Cardiac septum (tissue), 1 donor: ENCODE measurements at regions not wholly inside any gene's neighbourhood (a gene's known extent, or its start where the extent isn't known, plus 50 kb on each side); places are given as distances from the start of the nearest gene placed in this dataset.
"Not testable (repeated sequence)": the region's sequence is repeated elsewhere in the genome, so short reads cannot be mapped to it uniquely, and the experiment has no call there.

Source experiments
- DNase-seq: peaks from one replicate; pipeline ENCODE4 v3.0.0-alpha.2; 2020; ENCODE audit warnings: low spot score
- intact Hi-C: fragments of 100-400 bp; cut with DNase I; formaldehyde crosslinking; loops from one replicate; pipeline ENCODE4 v1.14.0; 2022
- donor health status: DM: no; HTN: no; CAD: no.

DNA sequence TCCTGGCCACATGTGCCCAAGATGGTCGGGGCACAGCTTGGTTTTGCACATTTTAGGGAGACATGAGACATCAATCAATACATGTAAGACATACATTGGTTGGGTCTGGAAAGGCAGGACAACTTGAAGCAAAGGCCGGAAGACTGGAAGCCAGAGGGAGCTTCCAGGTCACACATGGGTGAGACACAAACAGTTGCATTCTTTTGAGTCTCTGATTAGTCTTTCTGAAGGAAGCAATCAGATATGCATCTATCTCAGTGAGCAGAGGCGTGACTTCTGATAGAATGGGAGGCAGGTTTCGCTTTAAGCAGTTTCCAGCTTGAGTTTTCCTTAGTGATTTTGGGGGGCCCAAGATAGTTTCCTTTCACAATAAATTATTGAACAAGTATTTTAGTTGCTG, 172.5 kb downstream of the RASEF start:
- no peak for DNase-seq
- intact Hi-C loops = no loop called here

DNA sequence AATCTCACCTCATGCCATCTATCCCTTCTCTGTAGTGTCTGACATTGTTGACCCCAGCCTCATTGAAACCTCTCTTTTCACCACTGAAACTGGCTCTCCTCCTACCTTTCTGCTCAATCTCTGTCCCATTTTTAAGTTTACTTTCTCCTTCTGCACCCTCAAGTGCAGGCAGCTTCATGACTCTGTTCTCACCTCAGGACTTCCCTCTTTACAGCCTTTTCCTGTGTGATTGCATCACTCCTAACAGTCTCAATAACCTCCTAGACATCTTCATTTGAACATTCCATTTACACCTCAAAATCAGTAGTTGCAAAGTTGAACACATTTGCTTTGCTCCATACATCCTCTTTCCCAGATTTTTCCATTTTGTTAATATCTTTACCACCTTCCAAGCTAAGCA, 172.1 kb downstream of the RASEF start:
- DNase-seq = no peak
- intact Hi-C loops = no loop called here

GRCh38 chr9:82891321-82891720, 171.6 kb downstream of the RASEF start:
- intact Hi-C loops = no loop called here
- no peak for DNase-seq

DNA sequence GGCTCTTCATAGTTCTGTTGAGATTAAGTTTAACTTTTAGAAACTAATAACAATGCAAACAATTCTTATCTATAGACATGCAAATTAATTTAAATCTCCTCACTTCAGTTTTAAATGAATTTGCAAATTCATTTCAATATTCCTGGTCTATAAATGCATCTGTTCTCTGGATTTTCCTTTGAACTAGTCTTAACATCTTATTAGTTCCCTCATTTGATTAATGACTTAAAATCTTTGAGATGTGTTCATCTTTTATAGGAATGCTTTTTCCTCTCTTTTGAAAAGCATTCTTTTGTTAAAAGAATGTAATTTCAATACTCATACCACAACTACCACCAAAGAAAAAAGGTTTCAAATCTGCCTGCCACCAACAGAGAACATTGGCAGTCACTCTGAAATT, 169.4 kb downstream of the RASEF start:
- intact Hi-C loops = no loop called here
- DNase-seq = no peak

GRCh38 chr9:82894548-82894947, 168.4 kb downstream of the RASEF start:
- no peak for DNase-seq
- intact Hi-C loops = no loop called here

DNA sequence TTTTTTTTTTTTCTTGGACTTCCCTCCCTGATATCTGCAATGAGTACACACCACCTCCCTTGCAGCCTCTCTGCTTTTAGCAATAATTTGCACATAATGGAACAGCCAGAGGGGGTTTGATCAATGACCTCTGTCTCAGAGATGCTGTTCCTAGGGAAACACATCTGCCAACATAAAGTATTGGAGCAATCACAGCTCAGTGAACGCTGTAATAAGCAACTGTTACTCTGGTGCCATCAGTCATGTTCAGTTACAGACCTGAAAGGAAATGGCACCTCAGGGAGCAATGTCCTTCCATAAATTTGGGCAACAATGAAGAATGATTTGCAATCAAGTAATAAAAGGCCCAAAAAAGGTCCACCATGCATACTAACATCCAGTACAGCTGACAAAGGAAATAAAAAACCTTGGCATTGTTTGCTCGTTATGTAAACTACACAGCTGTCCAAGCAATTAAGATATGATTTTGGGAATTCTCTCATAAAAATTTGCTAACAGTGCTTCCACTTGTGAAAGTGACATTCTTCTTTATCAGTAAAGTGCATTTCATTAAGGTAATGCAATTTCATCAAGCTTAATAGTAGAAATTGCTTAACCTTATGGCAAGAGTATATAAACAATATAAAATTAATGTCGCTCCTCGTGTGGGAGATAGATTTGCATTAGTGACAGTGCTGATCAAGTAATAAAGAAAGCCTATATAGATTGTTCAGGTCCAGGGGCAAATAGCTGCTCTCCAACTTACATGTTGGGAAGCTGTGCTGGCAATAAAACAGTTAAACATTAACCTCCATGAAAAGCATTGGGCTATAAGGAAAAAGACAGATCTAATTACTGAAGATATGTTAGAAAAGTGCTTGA, 167.8 kb downstream of the RASEF start:
- intact Hi-C loops = no loop called here

DNA sequence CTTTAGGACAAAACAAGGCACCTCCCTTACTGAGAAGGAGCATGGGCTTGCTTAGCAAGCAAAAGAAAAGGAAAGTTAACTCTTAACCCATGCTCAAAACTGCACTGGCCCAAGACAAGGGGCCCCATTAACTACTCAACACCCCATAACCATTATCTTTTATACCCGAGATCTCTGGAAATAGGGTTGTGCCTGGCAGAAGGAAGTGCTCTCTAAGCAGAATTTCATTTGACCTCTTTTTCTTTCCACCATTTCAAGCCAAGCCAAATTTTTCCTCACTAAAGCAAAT, 167.2 kb downstream of the RASEF start:
- DNase-seq = no peak
- intact Hi-C loops = no loop called here

More for the DNA sequence above, 167.8 kb downstream of the RASEF start:
- DNase-seq = no peak

GRCh38 chr9:82903503-82903902, 159.4 kb downstream of the RASEF start:
- intact Hi-C loops = no loop called here
- no peak for DNase-seq

DNA sequence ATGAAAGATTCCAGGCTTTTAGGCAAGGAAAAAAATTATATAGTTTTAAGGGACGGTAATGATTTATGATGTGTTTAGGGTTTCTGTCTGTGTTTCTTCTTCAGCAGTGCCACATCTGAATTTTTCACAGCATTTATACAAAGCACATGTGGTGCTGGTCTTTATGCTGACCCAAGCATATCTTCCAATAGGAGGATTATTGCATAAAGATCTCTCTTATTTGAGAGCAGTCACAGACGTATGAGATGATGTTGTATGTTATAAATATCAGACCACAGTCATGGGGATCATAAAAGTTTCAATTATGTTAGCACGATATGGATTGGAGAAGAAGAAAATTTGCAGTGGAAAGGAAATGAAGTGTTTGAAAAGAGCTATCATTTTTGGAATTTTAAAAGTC, 150.9 kb downstream of the RASEF start:
- intact Hi-C loops = no loop called here
- DNase-seq = no peak

DNA sequence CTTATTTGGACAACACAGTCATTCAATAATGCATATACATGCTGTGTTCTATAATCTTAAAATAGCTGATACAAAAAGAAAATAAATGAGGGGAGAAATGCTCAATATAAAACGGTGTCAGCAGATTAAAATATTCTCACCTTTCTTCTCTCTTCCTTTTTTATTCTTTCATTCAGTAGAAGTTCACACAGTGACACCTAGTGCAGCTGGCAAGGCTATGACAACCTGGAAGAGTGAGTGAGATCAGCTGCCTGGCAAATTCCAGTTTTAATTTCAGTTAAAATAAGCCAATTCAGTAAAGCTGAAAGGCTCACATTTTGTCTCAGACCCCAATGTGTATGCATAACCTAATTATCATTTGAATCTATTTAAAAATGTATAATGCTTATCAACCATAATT, 150.3 kb downstream of the RASEF start:
- DNase-seq = no peak
- intact Hi-C loops = no loop called here

GRCh38 chr9:82916238-82916637, 146.7 kb downstream of the RASEF start:
- DNase-seq, intact Hi-C loops: not testable (repeated sequence)

DNA sequence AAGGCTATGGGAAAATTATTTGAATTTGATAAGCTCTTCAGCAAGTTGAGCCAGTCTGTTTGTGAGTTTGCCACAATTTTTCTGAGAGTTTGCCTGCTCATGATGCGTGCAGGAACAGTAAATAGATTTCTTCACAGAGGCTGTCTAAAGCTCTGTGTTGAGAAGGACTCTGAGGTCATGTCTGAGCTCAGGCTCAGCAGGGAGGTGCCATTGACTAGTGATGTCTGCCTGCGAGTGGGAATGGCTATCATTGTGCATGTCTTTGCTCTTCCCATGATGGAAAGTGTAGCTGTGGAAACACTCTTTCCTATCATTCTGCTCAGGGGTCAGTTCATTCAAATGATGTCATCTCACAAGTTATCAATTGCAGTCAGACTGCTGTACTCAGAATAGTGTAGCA, 142.8 kb downstream of the RASEF start:
- DNase-seq = no peak

GRCh38 chr9:82922686-82923085, 140.3 kb downstream of the RASEF start:
- no peak for DNase-seq
- intact Hi-C loops = no loop called here

More for the DNA sequence above, 142.8 kb downstream of the RASEF start:
- intact Hi-C loops = no loop called here

DNA sequence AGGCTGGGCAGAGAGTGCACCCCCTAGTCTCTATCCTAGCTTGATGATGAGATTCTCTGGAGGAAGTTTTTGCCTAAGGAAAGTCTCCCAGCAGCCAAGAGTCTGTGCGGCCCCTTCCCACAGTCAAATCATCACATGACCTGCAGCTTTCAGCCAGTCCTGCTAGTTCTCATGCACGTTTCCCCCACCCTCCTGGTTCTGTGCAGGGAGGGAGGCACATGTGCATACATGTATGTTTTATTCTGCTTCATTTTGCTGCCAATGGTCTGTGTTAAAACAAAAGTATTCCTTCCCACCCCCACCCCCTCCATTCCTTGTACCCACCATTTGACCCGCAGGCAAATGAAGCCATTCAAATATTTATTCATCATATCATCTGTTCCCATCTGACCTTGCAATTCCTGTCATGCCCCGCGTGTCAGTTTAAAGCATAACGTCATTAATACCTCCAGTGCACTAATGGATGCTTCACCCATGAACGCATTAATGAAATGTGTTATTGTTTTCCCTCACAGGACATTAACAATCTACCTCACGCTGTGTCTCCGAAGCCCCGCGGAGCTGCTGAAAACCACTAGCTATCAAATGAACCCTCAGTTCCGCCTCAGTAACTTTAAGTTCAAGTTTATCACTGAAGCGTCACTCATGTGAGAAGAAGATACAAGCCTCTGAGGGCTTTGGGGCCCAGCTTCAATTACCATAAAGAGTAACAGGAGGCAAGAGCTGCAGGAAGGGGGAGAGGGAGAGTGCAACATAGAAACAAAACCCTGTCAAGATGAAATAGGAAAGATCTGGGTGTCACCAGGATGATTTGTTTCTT, 139.6 kb downstream of the RASEF start:
- DNase-seq = no peak
- intact Hi-C loops = no loop called here

DNA sequence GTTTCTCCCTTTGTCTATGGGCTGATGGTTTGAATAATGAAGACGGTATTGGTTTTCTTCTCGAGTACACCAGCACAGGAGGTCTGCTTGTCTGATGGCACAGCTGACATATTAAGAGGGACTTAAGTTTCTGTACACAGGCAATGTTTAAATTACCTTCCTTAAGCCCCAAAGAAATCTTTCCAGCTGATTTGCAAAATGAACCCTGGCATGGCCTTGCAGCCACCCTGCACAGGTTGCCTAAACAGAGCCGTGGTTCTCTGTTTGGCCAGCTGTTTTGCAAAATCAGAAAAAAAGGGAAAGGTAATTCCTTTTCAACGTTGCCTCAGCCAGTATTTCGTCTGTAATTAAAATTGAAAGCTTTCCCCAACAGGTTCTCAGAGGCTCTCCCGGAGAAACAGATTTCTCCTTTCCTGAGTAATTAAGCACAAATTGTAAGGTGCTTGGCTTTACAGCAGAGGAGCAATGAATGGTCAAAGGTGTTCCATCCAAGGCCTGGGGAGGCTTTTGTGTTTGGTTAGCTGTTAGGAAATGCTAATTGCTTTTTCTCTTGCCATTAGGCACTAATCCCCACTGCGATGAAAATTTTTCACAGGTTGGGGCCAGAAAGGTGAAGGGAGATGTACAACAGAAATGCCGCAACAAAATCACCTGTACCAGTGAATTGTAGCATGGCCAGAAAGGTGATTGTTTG, 138.9 kb downstream of the RASEF start:
- no peak for DNase-seq
- intact Hi-C loops = no loop called here
